GM12878 (cell line): ENCODE measurements at regions not wholly inside any gene's neighbourhood (a gene's known extent, or its start where the extent isn't known, plus 50 kb on each side); places are given as distances from the start of the nearest gene placed in this dataset.
A peak's percentile ranks its signal among the peaks of the same experiment; 100 is the strongest.
"Not testable (repeated sequence)": the region's sequence is repeated elsewhere in the genome, so short reads cannot be mapped to it uniquely, and the experiment has no call there.

Source experiments
- ATAC-seq: fragments of 200-7000 bp; cut with Tn5 transposase; 3 replicates; pipeline ENCODE4 v1.9.1; 2020; ENCODE audit warnings: mild to moderate bottlenecking, moderate library complexity
- BruUV-seq: library from RNA; stranded (reverse); fragments of 400-500 nt; replicated peaks from 2 replicates; lab custom pipeline; 2021; lab: Mats Ljungman, UMichigan
- CTCF ChIA-PET: fragments of 300-600 bp; sonication (Branson Sonifier 250); formaldehyde crosslinking; extraction: SDS; loops from one replicate; lab custom pipeline; 2021; ENCODE audit warnings: inconsistent platforms; lab: Yijun Ruan, JAX
- POLR2A ChIA-PET: fragments of 350-600 bp; formaldehyde crosslinking; extraction: SDS; loops from one replicate; lab custom pipeline; 2021; ENCODE audit warnings: inconsistent platforms; lab: Charles Lee
- RAD21 ChIA-PET: fragments of 300-600 bp; sonication (Branson Sonifier 250); formaldehyde crosslinking; loops from one replicate; lab custom pipeline; 2023; ENCODE audit warnings: antibody characterized with exemption; ENCODE audit not compliant: unreplicated experiment; lab: Charles Lee
- SMC1A ChIA-PET: fragments of 300-600 bp; sonication (Branson Sonifier 250); formaldehyde crosslinking; loops from one replicate; lab custom pipeline; 2023; ENCODE audit not compliant: unreplicated experiment, uncharacterized antibody; lab: Charles Lee
- DNase-seq: peaks from one replicate; pipeline ENCODE4 v3.0.0-alpha.2; 2011; ENCODE audit warnings: low read depth, low spot score
- FAIRE-seq: peaks from 3 replicates; lab custom pipeline; 2011; peaks lifted over from hg19 to GRCh38; lab: Jason Lieb, UNC
- H2AFZ ChIP-seq: 2 replicates; pipeline ENCODE4 v1.6.0; 2011; ENCODE audit warnings: low read depth, low read length, control low read depth; ENCODE audit not compliant: control insufficient read depth
- H3K27ac ChIP-seq: 2 replicates; pipeline ENCODE4 v1.5.1; 2011; ENCODE audit warnings: control low read depth; ENCODE audit not compliant: control insufficient read depth, insufficient read depth
- H3K27me3 ChIP-seq, 2 experiments: replicated peaks in 1 of 2; 2 replicates each; pipeline versions ENCODE4 v1.6.0 to v1.6.1; 2011; ENCODE audit warnings: low read length in 1 of 2; ENCODE audit not compliant: control insufficient read depth in 2 of 2, insufficient read depth in 2 of 2
- H3K36me3 ChIP-seq, 2 experiments: 2 replicates each; pipeline ENCODE4 v1.5.1; 2011; ENCODE audit warnings: low read length in 1 of 2; ENCODE audit not compliant: control insufficient read depth in 2 of 2, insufficient read depth in 2 of 2
- H3K4me1 ChIP-seq: 2 replicates; pipeline ENCODE4 v1.6.1; 2011; ENCODE audit warnings: mild to moderate bottlenecking, low read length, moderate library complexity, mixed read lengths; ENCODE audit not compliant: control insufficient read depth, insufficient read depth
- H3K4me2 ChIP-seq: 2 replicates; pipeline ENCODE4 v1.6.0; 2011; ENCODE audit warnings: control low read depth; ENCODE audit not compliant: control insufficient read depth, insufficient read depth
- H3K4me3 ChIP-seq: fragments of 200-600 bp; sonication (generic); 2 replicates; pipeline ENCODE4 v1.5.1; 2016
- H3K79me2 ChIP-seq: 2 replicates; pipeline ENCODE4 v1.6.0; 2011; ENCODE audit warnings: low read length; ENCODE audit not compliant: control insufficient read depth, insufficient read depth
- H3K9ac ChIP-seq: 2 replicates; pipeline ENCODE4 v1.8.0; 2011; ENCODE audit warnings: low read length, control low read depth, mixed read lengths; ENCODE audit not compliant: control insufficient read depth, insufficient read depth
- H3K9me3 ChIP-seq: replicated peaks from 3 replicates; pipeline ENCODE4 v1.5.1; 2011; ENCODE audit warnings: mild to moderate bottlenecking, low read length; ENCODE audit not compliant: control insufficient read depth, insufficient read depth
- H4K20me1 ChIP-seq: 2 replicates; pipeline ENCODE4 v1.6.0; 2011; ENCODE audit not compliant: control insufficient read depth, insufficient read depth
- CTCF ChIP-seq, 3 experiments: IDR thresholded peaks in 2 of 3; conservative IDR thresholded peaks in 1 of 3; 2 replicates each; pipeline ENCODE4 v1.5.1; 2011; ENCODE audit warnings: low read depth in 3 of 3, low read length in 3 of 3, mild to moderate bottlenecking in 3 of 3, control low read depth in 2 of 3, moderate library complexity in 2 of 3, inconsistent platforms in 1 of 3, mixed read lengths in 1 of 3; ENCODE audit not compliant: control insufficient read depth in 2 of 3, insufficient read depth in 1 of 3; ENCODE audit errors: extremely low read depth in 1 of 3
- EED ChIP-seq: sonication (generic); IDR thresholded peaks from 2 replicates; pipeline ENCODE4 v1.6.1; 2016; ENCODE audit warnings: antibody characterized with exemption, low read depth
- GABPA ChIP-seq: IDR thresholded peaks from 2 replicates; pipeline ENCODE4 v1.6.1; 2014; ENCODE audit warnings: antibody characterized with exemption, low read depth, mild to moderate bottlenecking, inconsistent platforms
- HDAC2 ChIP-seq: fragments of 200-600 bp; sonication (generic); IDR thresholded peaks from 2 replicates; pipeline ENCODE4 v1.6.1; 2017
- RAD21 ChIP-seq: IDR thresholded peaks from 2 replicates; pipeline ENCODE4 v1.6.1; 2011; ENCODE audit warnings: mild to moderate bottlenecking, low read depth, low read length, moderate library complexity; ENCODE audit not compliant: insufficient read depth
- SMC3 ChIP-seq: IDR thresholded peaks from 2 replicates; pipeline ENCODE4 v1.6.1; 2011; ENCODE audit warnings: low read length, improper control_type of control experiment, borderline replicate concordance
- WGBS: methylation state at CpG from one replicate; pipeline ENCODE4 v1.1.6; 2016; ENCODE audit warnings: low lambda C conversion rate; ENCODE audit not compliant: insufficient replicate concordance, insufficient coverage; ENCODE audit errors: missing lambda C conversion rate; 5-methylcytosine and 5-hydroxymethylcytosine counted together
- in situ Hi-C: fragments of 300-500 bp; cut with MboI; formaldehyde crosslinking; loops from 9 replicates; pipeline ENCODE4 v1.14.3; 2018; ENCODE audit warnings: mixed read lengths
- intact Hi-C: fragments of 100-400 bp; cut with micrococcal nuclease; formaldehyde crosslinking; loops from one replicate; pipeline ENCODE4 v1.14.2; 2022; ENCODE audit not compliant: unreplicated experiment

GRCh38 chr14:71166180-71166837 is 259.1 kb downstream of the PCNX1 start:
- ChIA-PET RAD21 (interaction anchor here (0.8 to 2.0 kb wide), 6 partner anchors 24 to 587 kb away, joined by 3 to 7 read pairs (median 3); no protein-coding TSS in a partner anchor), CTCF (interaction anchor here (0.7 to 2.1 kb wide), 11 partner anchors 13 to 689 kb away, joined by 3 to 13 read pairs (median 4); no protein-coding TSS in a partner anchor), POLR2A (interaction anchor here (0.6 kb wide), 1 partner anchor 540 kb away, joined by 4 read pairs; no protein-coding TSS in a partner anchor), SMC1A (interaction anchor here (0.7 to 1.2 kb wide), 8 partner anchors 24 to 1199 kb away, joined by 3 to 5 read pairs (median 3); no protein-coding TSS in a partner anchor)
- no peaks in the 10 kb centered on the region for H3K36me3 ChIP-seq
- H3K9ac ChIP-seq, result no peak overlapping the region
- 30% methylated on average over 3 of the region's 3 CpGs for WGBS
- in situ Hi-C loops, result no loop called here
- no peaks in the 10 kb centered on the region for H3K79me2 ChIP-seq
- intact Hi-C loops, result no loop called here
- no peak overlapping the region for H2AFZ ChIP-seq
- FAIRE-seq (no peak), DNase-seq (no peak), ATAC-seq (peak; percentile 22; the same call in 2 of the 3 replicates)
- no peaks in the 10 kb centered on the region for H3K4me1 ChIP-seq
- no peaks in the 10 kb centered on the region for H4K20me1 ChIP-seq
- H3K4me3 ChIP-seq, result no peak overlapping the region
- BruUV-seq, result no TSS peak
- no peak overlapping the region for H3K4me2 ChIP-seq
- H3K9me3 ChIP-seq, result no peaks in the 10 kb centered on the region; the same call in 2 of the 3 replicates
- no peak overlapping the region for H3K27ac ChIP-seq
- H3K27me3 ChIP-seq, result no peaks in the 10 kb centered on the region
- peak; percentile 40 to 55 (median 43); a peak in 5 of 6 replicates for TF ChIP-seq CTCF (IDR thresholded peaks at IDR 0.05 in 2 of 3, conservative IDR thresholded peaks at IDR 0.05 in 1 of 3; ENCODE audit: control insufficient read depth in 2 of 3, extremely low read depth in 1 of 3, insufficient read depth in 1 of 3, low read depth in 3 of 3, low read length in 3 of 3)
- no peak for TF ChIP-seq HDAC2
- peak; percentile 26; the same call in 1 of the 2 replicates for TF ChIP-seq SMC3
- TF ChIP-seq RAD21, result peak; percentile 67
- no peak for TF ChIP-seq EED
- TF ChIP-seq GABPA, result no peak

GRCh38 chr14:71167325-71167950 is 260.2 kb downstream of the PCNX1 start:
- H3K4me2 ChIP-seq, H3K27ac ChIP-seq, H3K4me3 ChIP-seq, H3K27me3 ChIP-seq, H3K36me3 ChIP-seq, H3K9me3 ChIP-seq, H2AFZ ChIP-seq, H4K20me1 ChIP-seq, H3K79me2 ChIP-seq, FAIRE-seq, in situ Hi-C loops, DNase-seq, H3K9ac ChIP-seq, H3K4me1 ChIP-seq, intact Hi-C loops, BruUV-seq, ATAC-seq: not testable (repeated sequence)
- SMC1A ChIA-PET, result interaction anchor here (0.8 to 1.0 kb wide), 2 partner anchors 54 to 62 kb away, joined by 3 read pairs; no protein-coding TSS in a partner anchor
- CTCF ChIA-PET, result interaction anchor here (1.5 to 2.1 kb wide), 3 partner anchors 24 to 586 kb away, joined by 4 to 13 read pairs (median 4); no protein-coding TSS in a partner anchor
- RAD21 ChIA-PET, result interaction anchor here (0.8 to 2.0 kb wide), 3 partner anchors 154 to 586 kb away, joined by 3 to 7 read pairs (median 3); no protein-coding TSS in a partner anchor
- WGBS, result 87% methylated on average over 22 of the region's 48 CpGs
- POLR2A ChIA-PET, result interaction anchor here (0.6 kb wide), 1 partner anchor 539 kb away, joined by 4 read pairs; no protein-coding TSS in a partner anchor
